ENCODE measurements at regions not wholly inside any gene's neighbourhood (a gene's known extent, or its start where the extent isn't known, plus 50 kb on each side); places are given as distances from the start of the nearest gene placed in this dataset.
"Not testable (repeated sequence)": the region's sequence is repeated elsewhere in the genome, so short reads cannot be mapped to it uniquely, and the experiment has no call there.

DNA sequence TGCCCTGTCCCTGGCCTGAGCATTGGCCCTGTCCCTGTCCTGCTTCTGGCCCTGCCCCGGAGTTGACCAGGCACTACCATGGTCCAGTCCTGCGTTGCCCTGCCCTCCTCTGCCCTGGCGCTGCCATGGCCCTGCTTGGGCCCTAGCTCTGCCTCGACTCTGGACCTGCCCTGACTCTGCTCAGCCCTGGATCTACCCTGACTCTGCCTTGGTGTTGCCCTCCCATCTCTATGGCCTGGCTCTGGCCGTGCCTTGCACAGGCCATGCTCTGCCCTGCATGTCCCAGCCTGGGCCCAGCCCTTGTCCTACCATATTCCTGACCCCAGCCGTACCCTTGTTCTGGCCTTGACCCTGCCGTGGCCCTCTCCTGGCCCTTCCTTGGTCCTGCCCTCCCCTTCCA, 235.7 kb downstream of the GOLGA6L6 start:
- not testable (repeated sequence) for DNase-seq

DNA sequence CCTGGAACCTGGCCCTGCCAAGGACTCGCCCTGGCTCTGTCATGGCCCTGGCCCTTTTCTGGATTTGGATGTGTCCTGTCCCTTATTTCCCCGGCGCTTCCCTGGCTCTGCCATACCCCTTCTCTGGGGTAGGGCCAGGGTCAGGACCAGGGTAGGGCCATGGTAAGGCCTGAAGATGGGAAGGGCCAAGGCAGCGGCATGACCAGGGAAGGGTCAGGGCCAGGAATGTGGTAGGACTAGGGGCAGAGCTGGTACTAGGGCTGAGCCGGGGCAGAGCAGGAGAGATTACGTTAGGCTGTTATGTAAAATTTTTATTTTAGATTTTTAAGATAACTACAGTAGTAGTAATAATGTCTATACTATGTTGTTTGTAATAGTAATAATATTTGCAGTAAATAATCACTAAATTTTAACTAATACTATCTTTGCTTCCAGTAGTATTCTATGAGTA, 236.6 kb downstream of the GOLGA6L6 start:
- not testable (repeated sequence) for DNase-seq

DNA sequence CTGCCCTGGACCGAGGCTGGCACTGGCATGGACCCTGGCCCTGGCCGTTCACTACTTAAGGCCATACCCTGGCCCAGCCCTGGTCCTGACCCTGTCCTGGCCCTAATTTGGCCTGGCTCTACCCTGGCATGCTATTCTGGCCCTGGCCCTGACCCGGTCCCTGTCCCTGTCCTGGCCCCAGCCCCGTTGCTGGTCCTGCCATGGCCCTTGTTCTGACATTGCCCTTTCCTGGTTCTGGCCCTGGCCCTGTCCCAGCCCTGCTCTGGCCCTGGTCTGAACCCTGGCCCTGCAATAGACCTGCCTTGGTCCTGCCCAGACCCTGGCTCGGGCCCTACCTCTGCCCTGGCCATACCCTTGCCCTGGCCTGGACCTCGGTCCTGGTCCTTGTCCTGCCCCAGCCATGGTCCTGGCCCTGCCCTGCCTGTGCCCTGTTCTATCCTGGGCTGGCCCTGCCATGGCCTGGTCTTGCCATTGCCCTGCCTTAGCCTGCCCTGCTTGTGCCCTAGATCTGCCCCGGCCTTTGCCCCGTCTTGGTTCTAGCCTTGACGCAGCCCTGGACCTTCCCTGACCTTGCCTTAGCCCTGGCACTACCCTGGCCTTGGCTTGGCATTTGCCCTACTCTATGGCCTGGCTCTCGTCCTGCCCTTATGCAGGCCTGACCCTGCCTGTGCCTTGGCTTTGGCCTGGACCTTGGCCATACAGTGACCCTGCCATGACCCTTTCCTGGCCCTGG, 237.2 kb downstream of the GOLGA6L6 start:
- DNase-seq = not testable (repeated sequence)

DNA sequence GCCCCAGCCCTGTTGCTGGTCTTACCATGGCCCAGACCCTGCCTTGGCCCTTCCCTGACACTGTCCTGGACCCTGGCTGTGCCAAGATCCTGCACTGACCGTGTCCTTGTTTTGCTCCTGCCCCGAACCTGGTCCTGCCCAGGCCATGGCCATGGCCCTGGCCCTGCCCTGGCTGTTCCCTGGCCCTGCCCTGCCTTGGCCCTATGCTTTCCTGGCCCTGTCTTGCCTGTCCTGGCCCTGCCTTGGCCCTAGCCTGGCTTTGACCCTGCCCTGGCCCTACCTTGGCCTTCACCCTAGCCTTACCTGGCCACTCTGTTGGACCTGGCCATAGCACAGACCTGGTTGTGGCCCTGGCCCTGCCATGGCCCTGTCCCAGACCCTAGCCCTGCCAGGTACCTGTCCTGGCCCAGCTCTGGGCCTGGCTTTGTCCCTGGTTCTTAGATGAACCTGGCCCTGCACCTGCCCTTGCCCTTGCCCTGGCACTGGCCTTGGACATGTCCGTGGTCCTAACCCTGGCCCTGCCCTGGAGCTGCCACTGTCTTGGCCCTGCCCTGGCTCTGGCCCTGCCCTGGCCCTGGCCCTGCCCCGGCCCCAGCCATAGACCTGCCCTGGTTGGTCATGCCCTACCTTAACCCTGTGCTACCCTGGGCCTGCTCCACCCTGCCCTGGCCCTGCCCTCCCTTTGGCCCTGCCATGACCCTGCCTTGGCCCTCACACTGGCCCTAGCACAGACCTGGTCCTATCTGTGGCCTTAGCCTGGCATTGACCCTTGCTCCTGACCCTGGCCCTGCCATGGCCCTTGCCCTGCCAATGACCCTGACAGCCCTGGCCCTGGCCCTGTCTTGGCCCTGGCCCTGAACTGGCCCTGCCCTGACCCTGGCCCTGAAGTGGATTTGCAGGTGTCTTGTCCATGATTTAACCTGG, 238.1 kb downstream of the GOLGA6L6 start:
- DNase-seq = not testable (repeated sequence)

DNA sequence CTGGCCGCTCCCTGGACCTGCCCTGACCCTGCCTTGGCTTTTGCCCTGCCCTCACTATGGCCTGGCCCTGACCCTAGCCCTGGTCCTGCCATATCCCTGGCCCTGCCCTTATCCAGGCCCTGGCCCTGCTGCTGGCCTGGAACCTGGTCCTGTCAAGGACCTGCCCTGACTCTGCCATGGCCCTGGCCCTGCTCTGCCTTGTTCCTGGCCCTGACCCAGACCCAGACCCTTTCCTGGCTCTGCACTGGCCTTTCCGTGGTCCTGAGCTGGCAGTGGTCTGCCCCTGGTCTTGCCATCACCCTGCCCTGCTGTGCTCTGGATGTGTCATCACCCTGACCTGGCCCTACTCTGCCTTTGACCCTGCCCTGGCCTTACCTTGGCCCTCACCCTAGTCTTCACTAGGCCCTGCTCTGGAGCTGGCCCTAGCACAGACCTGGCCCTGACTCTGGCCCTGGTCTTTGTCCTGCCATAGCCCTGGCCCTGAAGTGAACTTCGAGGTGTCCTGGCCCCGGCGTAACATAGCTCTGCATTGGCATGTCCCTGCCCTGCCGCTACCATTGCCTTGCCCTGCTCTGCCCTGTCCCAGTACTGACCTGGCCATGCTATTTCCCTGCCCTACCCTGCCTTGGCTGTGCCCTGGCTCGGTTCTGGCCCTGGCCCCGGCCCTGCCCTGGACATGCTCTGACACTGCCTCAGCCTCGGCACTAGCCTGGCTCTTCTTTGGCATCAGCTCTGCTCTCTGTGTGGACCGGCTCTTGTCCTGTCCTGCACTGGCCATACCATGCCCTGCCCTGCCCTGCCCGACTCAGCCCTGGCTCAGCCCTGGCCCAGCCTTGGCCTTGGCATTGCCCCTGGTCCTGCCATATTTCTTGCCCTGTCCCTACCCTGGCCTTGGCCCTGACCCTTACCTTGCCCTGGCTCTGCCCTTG, 239.2 kb downstream of the GOLGA6L6 start:
- not testable (repeated sequence) for DNase-seq

DNA sequence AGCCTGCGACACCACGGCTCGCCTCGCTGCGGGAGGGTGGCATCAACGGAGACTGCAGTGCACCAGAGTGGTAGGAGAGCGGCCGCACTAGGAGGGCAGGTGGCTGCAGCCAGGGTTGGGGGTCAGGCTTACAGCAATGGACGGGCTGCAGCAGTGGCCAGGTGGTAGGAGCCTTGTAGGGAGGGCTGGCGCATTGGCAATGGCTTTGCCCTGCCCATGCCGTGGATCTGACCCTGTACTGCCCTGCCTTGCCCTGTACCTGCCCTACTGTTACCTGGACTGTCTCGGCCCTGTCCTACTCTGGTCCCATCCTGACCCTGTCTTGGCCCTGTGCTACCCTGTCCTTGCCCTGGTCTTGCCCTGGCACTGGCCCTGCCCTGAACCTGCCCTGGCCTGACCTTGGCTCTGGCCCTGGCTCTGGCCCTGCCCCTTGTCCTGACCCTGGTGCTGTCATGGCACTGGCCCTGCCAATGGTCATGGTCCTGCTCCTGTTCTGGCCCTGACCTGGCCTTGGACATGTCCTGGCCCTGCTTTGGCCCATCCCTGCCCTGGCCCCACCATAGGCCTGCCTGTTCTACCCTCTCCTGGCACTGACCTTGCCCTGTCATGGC, 240.0 kb downstream of the GOLGA6L6 start:
- DNase-seq = not testable (repeated sequence)

DNA sequence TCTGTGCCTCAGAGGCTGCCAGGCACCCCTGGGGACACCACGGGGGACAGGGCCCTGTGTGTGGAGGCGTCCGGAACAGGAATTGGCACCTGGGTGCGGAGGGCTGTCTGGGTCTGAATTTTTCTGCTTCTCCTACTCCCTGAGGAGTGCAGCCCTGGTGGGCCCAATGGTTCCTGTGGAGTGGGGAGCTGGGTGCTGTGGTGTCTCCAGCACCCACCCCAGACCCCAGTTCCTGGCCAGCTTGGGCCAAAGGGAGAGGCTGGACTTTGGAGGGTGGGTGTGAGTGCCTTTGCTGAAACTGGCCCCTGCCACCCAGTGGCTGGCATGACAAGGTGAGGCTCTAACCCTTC, 240.6 kb downstream of the GOLGA6L6 start:
- DNase-seq = not testable (repeated sequence)

DNA sequence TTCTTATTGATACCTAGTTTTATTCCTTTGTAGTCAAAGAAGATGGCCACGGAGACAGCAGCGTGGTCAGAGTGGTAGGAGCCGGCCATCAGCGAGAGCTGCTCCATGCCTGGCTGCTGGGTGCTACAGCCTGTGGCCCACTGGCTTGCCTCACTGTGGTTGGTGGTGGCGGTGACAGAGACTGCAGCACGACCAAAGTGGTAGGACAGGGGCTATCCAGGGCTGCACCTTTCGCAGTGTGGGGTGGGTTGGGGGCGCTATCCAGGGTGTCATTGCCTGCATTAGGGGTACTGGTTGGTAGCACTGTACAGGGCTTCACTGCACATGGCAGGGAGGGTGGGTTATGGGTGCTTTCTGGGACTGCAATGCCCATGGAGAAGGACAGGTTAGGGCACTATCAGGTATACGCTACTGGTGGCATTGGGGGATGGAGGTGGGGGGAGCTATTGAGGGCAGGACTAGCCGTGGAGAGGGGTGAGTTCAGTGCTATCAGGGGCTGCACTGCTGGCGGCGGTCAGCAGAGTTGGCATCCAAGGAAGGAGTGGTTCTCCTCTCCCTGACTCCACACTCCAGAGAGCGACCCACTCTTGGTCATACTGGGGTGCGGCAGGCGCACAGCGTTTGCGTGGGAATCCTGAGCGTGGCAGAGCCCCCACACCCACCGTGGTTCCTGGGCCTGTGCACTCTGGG, 241.1 kb downstream of the GOLGA6L6 start:
- DNase-seq = not testable (repeated sequence)

DNA sequence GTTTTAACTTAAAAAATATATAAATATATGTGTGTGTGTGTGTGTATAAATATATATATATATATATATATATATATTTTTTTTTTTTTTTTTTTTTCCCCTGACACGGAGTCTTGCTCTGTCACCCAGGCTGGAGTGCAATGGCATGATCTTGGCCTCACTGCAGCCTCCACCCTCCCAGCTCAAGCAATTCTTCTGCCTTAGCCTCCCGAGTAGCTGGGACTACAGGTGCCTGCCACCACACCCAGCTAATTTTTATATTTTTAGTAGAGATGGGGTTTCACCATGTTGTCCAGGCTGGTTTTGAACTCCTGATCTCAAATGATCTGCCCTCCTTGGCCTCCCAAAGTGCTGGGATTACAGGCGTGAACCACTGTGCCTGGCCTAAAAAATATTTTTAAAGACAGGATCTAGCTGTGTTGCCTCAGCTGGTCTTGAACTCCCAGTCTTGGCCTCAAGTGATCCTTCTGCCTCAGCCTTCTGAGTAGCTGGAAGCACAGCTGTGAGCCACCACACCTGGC, 243.9 kb downstream of the GOLGA6L6 start:
- not testable (repeated sequence) for DNase-seq

DNA sequence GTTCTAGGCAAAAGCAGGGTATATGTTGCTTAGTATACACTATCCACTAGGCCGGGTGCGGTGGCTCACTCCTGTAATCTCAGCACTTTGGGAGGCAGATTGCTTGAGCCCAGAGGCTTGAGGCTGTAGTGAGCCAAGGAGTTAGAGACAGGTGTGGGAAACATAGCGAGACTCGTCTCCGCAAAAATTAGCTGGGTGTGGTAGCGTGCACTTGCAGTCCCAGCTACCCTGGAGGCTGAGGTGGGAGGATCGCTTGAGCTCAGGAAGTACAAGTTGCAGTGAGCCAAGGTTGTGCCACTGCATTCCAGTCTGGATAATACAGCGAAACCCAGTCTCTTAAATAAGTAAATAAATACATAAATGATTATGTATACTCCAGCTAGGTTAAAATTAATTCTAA, 245.3 kb downstream of the GOLGA6L6 start:
- DNase-seq = not testable (repeated sequence)

DNA sequence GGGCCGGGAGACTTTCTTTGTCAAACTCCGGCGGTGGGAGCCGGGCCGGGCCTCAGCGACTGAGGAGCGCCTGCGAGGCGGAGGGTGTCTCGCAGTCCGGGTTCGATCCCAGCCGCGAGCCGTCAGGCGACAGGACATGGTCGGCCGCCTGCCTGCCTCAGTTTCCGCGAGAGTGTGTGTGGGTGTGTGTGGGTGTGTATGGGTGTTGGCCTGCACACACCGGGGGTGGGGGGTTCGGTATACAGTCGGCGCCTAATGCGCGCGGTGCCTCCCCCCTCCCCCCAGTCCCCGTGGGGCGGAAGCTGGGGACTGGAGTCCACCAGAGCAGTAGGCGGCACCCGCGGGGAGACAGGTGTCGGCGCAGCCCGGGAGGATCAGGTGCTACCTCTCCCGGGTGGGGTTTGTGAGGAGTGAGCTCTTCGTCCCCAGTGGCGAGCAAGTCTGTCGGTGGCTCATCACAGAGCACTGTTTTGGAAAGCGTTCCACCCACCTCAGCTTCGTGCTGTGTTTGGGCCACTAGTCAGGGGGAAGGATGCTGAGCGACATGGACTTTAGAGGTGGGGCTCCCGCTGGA, 246.3 kb downstream of the GOLGA6L6 start:
- no peak for DNase-seq

DNA sequence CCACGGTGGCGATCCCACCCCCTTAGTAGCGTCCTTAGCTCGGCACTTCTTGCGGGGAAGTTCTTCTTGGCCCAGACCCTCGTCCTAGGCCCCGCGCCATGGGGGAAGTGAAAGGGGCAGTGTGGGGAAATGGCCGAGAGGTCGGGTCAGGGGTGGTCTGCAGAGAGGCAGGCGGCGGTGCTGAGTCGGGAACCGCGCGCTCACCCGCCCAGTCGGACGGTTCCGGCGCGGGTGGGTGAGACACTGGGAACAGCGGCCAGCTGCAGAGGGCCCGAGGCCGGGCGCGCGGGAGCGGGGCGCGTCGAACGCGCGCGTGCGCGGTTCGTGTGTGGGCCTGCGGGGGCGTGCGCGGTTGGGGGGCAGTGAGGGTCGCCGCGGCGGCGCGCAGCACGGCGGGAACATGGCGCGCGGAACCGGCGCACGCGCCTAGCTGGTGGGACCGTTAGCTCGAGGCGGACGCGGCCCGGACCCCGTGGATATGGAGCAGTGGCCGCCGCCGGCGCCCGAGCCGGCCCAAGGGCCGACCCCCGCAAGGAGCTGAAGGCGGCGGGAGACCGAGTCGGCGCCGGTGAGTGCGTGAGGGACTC, 246.9 kb downstream of the GOLGA6L6 start:
- DNase-seq = no peak

DNA sequence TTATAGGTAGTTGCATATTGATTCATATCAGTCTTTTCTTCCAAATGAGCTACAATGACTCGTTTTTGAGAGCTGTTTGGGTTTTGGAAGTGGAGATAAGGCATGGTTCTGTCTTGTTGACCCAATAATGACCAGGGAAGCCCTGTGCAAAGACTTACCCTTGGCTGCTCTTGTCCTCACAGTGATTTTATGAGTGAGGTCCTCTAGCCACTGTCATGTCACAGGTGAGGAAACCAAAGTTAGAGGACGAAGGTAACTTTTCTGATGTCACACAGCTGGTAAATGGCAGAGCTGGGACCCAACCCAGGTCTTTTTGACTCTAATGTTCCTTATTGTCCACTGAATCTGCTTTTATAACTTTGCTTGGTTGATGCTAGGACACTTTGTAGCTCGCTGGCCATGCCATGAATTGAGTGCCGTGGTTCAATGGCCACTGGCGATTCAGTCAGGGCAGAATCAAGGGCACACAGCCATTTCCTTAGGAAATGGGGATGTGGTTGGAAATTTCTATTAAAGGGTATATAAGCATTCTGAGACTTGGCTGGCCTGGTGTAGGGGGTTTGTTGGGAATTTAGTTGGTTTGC, 249.1 kb downstream of the GOLGA6L6 start:
- DNase-seq = not testable (repeated sequence)

DNA sequence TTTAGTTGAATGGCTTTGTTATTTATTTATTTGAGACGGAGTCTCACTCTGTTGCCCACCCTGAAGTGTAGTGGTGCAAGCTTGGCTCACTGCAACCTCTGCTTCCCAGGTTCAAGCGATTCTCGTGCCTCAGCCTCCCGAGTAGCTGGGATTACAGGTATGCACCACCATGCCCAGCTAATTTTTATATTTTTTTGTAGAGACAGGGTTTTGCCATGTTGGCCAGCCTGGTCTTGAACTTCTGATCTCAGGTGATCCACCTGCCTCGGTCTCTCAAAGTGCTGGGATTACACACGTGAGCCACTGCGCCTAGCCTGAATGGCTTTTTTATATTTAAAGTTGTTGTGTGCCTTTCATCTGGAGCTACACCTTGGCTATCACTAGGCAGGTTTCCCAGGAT, 250.0 kb downstream of the GOLGA6L6 start:
- DNase-seq = not testable (repeated sequence)

DNA sequence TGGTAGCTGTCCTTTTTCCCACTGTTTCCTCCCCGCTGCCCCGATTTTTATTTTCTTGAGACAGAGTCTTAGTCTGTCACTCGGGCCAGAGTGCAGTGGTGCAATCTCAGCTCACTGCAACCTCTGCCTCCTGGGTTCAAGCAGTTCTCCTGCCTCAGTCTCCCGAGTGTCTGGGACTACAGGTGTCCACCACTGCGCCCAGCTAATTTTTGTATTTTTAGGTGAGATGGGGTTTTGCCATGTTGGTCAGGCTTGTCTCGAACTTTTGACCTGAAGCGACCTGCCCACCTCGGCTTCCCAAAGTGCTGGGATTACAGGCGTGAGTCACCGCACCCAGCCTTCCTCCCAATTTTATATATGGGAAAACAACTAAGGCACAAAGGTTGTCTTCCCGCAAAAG, 251.0 kb downstream of the GOLGA6L6 start:
- not testable (repeated sequence) for DNase-seq

DNA sequence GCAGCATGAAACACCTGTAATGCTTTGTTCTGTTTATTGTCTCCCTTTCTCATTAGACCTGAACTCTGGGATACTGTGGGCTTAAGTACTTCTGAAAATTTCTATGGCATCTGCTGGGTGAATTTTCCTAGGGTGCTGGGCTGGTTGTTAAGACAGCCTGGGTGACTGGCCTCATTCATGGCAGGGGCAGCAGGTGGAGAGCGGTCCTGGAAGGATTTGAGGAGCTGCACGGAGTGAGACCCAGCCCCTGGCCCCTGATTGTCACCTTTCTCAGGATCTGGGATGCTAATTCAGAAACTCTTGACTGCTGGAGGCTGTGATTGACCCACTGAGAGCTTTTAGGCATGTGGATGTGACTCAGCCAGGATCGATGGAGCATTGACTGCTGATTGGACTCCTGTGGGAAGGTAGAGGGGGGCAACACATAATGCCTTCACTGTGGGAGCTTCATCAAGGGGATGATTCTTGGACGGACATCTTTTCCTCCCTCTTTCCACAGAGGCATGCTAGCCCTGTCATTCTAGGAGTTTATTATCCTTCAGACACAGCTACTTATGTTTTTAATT, 252.0 kb downstream of the GOLGA6L6 start:
- DNase-seq = not testable (repeated sequence)

DNA sequence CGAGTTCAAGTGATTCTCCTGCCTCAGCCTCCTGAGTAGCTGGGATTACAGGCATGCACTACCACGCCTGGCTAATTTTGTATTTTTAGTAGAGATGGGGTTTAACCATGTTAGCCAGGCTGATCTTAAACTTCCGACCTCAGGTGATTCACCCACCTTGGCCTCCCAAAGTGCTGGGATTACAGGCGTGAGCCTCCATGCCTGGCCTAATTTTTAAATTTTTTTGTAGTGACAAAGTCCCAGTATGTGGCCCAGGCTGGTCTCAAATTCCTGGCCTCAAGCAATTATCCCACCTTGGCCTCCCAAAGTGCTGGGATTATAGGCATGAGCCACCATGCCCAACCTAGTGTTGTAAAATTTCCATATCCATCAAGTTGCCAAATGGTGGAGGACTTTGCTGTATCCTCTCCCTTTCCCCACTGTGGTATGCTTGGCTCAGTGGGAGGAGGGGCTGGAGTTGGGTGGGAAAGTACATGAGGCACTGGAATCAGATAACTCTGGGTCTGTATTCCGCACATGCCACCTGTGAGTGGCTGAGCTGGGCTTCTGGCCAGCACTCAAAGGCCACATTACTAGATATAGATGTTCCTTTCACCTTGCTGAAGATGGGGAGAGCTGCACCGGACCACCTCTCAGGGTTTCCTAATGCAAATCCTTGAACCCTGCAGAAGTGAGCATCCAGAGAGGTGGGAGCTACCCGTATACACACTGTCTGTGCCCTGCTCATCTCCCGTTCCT, 252.6 kb downstream of the GOLGA6L6 start:
- DNase-seq = not testable (repeated sequence)

DNA sequence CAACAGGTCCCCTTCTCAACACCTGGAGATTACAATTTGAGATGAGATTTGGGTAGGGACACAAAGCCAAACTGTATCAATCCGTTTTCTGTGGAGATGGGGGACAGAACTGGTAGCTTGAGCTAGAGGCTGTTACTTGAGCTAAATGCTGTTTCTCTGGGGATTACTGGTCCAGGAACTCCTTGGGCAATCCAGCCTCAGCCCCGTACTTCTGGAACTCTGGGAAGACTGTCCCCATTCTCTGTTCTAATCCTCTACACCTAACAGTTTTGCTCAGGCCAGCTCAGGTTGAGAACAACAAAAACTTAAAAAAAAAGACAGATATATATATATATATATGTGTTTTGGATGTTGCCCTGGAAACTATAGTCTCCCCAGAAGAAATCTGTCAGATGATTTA, 255.0 kb downstream of the GOLGA6L6 start:
- not testable (repeated sequence) for DNase-seq

DNA sequence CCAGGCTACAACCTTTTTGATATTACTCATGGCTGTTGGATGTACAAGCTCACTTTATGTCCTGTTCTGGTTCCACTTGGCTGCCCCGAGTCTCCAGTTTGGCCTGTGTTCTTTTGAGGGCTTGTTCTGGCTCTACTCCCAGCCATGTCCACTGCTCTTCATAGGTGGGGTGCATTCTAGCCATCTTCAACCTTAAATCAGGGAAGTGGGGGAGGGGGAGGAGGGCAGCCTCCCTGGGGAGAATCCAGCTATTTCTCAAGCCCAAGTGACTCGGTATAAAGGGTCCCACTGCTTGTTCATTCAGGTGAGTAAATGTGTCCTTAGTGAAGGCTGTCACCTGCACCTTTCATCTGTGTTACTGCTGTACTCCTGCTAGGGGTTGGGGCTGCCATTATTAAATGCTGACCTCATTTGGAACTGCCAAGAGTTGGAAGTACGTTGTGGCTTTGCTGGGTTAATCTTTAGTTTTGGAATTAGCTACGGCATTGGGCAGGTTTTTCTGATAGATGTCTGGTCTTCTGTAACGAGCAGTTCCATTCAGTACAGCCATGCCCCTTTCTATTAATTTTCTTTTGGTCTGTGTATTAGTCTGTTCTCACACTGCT, 255.8 kb downstream of the GOLGA6L6 start:
- not testable (repeated sequence) for DNase-seq

Measured in eye (tissue), 1 donor.